Peyer's patch (tissue), 4 donors: ENCODE measurements at regions not wholly inside any gene's neighbourhood (a gene's known extent, or its start where the extent isn't known, plus 50 kb on each side); places are given as distances from the start of the nearest gene placed in this dataset.
A peak's percentile ranks its signal among the peaks of the same experiment; 100 is the strongest.
"Not testable (repeated sequence)": the region's sequence is repeated elsewhere in the genome, so short reads cannot be mapped to it uniquely, and the experiment has no call there.

ENCODE experiments used
- DNase-seq, 3 donors: peaks; one replicate each; pipeline ENCODE4 v3.0.0-alpha.2; 2017 to 2019
- H3K27ac ChIP-seq, 4 donors: fragments of 200-600 bp; sonication (generic); one replicate each; pipeline ENCODE4 v1.5.1; 2016 to 2019
- H3K27me3 ChIP-seq, 2 donors: fragments of 200-600 bp; sonication (generic); one replicate each; pipeline ENCODE4 v1.5.1; 2019
- H3K36me3 ChIP-seq, 3 donors: fragments of 200-600 bp; sonication (generic); one replicate each; pipeline ENCODE4 v1.5.1; 2016 to 2019
- H3K4me1 ChIP-seq, 4 donors: fragments of 200-600 bp; sonication (generic); one replicate each; pipeline ENCODE4 v1.5.1; 2016 to 2019
- H3K4me3 ChIP-seq, 4 donors: fragments of 200-600 bp; sonication (generic); 1 replicate in 3 of 4; 2 replicates in 1 of 4; pipeline ENCODE4 v1.5.1; 2016 to 2019; ENCODE audit warnings: mild to moderate bottlenecking in 1 of 4
- H3K9me3 ChIP-seq, 4 donors: fragments of 200-600 bp; sonication (generic); one replicate each; pipeline ENCODE4 v1.5.1; 2016 to 2019; ENCODE audit warnings: mild to moderate bottlenecking in 1 of 4
- CTCF ChIP-seq, 6 experiments: fragments of 450-650 bp in 4 of 6; fragments of 200-600 bp in 2 of 6; sonication (generic) in 1 of 6; IDR thresholded peaks; one replicate each; pipeline ENCODE4 v1.5.1; 2017 to 2019; ENCODE audit warnings: antibody characterized with exemption in 6 of 6, mild to moderate bottlenecking in 3 of 6, moderate library complexity in 1 of 6
- POLR2A ChIP-seq, 2 donors: fragments of 450-650 bp; IDR thresholded peaks; one replicate each; pipeline ENCODE4 v1.5.1; 2017; ENCODE audit warnings: antibody characterized with exemption in 2 of 2, mild to moderate bottlenecking in 2 of 2, moderate library complexity in 2 of 2

DNA sequence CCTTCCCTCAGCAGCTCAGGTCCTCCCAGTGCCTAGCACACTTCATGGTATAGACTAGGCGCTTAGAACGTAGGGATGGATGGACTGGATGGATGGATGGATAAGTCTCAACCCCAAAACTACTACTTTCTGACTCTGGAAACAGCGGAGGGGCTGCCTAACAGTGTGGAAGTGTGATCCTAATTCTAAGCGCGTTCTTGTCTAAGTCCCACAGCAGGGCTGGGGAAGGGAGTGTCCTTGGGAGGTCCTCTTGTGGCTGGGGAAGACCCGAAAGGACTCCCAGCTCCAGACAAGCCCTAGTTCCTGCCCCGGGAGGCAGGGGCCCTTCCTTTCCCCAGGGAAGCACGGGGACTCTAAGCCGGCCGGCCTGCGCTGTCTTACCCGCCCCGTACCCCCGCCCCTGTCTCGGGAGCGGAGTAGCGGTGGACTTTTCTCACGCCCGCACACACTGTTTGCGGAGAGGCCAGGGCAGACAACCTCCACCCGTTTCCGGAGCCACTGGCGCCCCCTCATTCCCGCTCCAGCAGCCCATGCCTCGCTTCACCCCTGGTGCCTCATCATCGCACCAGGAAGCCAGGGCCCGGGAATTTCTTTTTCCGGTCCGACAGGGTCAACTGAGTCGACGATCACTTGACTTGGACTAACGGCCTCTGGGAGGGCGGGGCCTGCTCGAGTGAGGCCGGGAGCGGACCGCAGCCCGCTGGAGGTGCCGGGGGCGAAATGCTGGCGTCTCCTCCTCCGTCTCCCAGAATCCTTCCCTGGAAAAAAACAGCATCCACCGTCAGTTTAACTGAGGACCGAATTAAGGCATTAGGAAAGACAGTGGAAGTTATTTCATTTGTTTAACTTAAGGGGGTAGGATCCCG is 133.3 kb downstream of the TBC1D2B start:
- peak; percentile 84 to 93 (median 87) for DNase-seq
- H3K27me3 ChIP-seq, result no peaks in the 10 kb centered on the region
- no peaks in the 10 kb centered on the region for H3K9me3 ChIP-seq
- TF ChIP-seq POLR2A (IDR thresholded peaks at IDR 0.05), result peak in 1 of 2 donors; percentile 17
- no peak for TF ChIP-seq CTCF (IDR thresholded peaks at IDR 0.05)
- no peaks in the 10 kb centered on the region for H3K36me3 ChIP-seq
- peak overlapping the region; percentile 41 to 78 (median 62) for H3K4me3 ChIP-seq
- peak overlapping the region; percentile 50 to 81 (median 70) for H3K27ac ChIP-seq
- H3K4me1 ChIP-seq, result no peaks in the 10 kb centered on the region

GRCh38 chr15:77942611-77943211 is 134.8 kb downstream of the TBC1D2B start:
- Histone ChIP-seq H3K27ac (no peak overlapping the region), H3K27me3 (no peaks in the 10 kb centered on the region)

GRCh38 chr15:77941090-77941827 is 136.3 kb downstream of the TBC1D2B start:
- H3K4me1 ChIP-seq, H3K9me3 ChIP-seq, H3K27me3 ChIP-seq: not testable (repeated sequence)

More at GRCh38 chr15:77942611-77943211, 134.8 kb downstream of the TBC1D2B start:
- Histone ChIP-seq H3K36me3 (no peaks in the 10 kb centered on the region), H3K9me3 (no peaks in the 10 kb centered on the region), H3K4me1 (no peaks in the 10 kb centered on the region), H3K4me3 (no peak overlapping the region)
- DNase-seq, result peak in 1 of 3 donors; percentile 29
- TF ChIP-seq POLR2A (IDR thresholded peaks at IDR 0.05) (no peak), CTCF (IDR thresholded peaks at IDR 0.05) (no peak)

DNA sequence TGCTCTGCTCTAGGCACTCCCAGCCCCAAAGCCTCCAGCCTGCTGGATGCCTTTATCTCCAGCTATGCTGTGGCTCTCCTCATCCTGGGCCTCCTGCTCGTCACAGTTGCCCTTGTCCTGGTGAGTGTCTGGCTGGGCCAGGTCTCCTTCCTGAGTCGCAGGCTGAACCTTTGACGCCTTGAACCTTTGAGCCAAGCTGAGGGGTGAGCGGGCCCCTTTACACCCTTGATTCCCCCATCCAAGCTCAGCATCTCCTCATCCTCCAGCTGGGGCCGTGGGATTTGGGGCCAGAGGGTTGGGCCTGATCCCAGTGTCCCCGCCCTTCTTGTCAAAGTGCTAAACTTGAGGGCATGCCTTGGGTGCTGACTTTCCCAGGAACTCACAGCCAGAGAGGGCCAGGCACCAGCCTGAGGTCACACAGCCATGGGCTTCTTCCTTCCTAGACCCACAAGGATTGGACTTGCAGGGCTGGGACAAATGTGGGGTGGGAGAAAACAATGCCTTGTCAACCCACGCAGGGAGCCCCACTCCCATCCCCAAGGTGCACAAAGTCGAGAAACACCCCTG is 137.0 kb downstream of the TBC1D2B start:
- Histone ChIP-seq H3K4me3 (no peak overlapping the region), H3K27me3 (no peaks in the 10 kb centered on the region), H3K27ac (no peak overlapping the region), H3K36me3 (no peaks in the 10 kb centered on the region), H3K4me1 (no peaks in the 10 kb centered on the region), H3K9me3 (no peaks in the 10 kb centered on the region)
- peak in 1 of 3 donors; percentile 48 for DNase-seq
- TF ChIP-seq POLR2A (IDR thresholded peaks at IDR 0.05) (no peak), CTCF (IDR thresholded peaks at IDR 0.05) (no peak)

More at GRCh38 chr15:77941090-77941827, 136.3 kb downstream of the TBC1D2B start:
- H3K27ac ChIP-seq, H3K36me3 ChIP-seq, H3K4me3 ChIP-seq: not testable (repeated sequence)
- peak in 1 of 3 donors; percentile 4 for DNase-seq

GRCh38 chr15:77939851-77940250 is 137.7 kb downstream of the TBC1D2B start:
- Histone ChIP-seq H3K9me3 (no peaks in the 10 kb centered on the region), H3K4me3 (no peak overlapping the region), H3K4me1 (no peaks in the 10 kb centered on the region), H3K36me3 (no peaks in the 10 kb centered on the region), H3K27ac (no peak overlapping the region), H3K27me3 (no peaks in the 10 kb centered on the region)
- peak in 1 of 3 donors; percentile 36 for DNase-seq
- TF ChIP-seq CTCF (IDR thresholded peaks at IDR 0.05) (no peak), POLR2A (IDR thresholded peaks at IDR 0.05) (no peak)

DNA sequence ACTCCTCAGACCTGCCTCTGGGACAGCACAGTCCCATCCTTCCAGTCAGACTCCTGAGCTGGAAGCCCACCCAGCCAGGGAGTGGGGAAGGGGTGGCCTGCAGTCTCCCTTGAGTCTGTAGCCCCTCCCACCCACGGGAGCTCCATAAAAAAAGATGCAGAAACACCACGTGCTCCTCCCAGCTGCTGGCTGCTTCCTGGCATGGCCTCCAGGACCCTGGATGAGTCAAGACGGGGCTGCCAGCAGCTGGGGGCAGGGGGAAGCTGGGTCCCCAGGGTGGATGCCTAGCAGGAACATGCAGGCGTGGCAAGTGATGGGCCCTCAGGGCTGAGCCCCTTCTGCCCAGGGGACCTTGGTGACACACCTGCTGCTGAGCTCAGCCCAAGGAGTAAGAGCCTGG is 138.5 kb downstream of the TBC1D2B start:
- H3K27ac ChIP-seq, H3K4me3 ChIP-seq, H3K4me1 ChIP-seq, H3K9me3 ChIP-seq, H3K36me3 ChIP-seq, H3K27me3 ChIP-seq, DNase-seq: not testable (repeated sequence)

GRCh38 chr15:77938546-77938945 is 139.0 kb downstream of the TBC1D2B start:
- H3K4me1 ChIP-seq, H3K9me3 ChIP-seq, H3K27ac ChIP-seq, H3K4me3 ChIP-seq, H3K36me3 ChIP-seq, DNase-seq, H3K27me3 ChIP-seq: not testable (repeated sequence)

DNA sequence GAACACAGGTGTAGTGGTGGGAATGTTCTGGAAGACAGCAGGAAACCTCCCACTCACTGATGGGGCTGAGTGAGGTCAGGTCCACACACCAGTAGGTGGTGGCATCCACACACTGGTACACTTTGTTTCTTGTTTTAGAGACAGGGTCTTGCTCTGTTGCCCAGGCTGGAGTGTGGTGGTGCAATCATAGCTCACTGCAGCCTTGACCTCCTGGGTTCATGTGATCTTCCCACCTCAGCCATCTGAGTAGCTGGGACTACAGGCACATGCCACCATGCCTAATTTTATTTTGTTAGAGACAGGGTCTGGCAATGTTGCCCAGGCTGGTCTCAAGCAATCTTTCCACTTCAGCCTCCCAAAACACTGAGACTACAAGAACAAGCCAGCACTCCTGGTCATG is 140.9 kb downstream of the TBC1D2B start:
- H3K36me3 ChIP-seq, H3K9me3 ChIP-seq, DNase-seq, H3K4me3 ChIP-seq, H3K27ac ChIP-seq, H3K27me3 ChIP-seq, H3K4me1 ChIP-seq: not testable (repeated sequence)

- H3K27me3 ChIP-seq, H3K4me1 ChIP-seq, H3K36me3 ChIP-seq, DNase-seq, H3K4me3 ChIP-seq, H3K9me3 ChIP-seq, H3K27ac ChIP-seq: not testable (repeated sequence)
Observed at GRCh38 chr15:77934516-77934915, 143.0 kb downstream of the TBC1D2B start.
